Osteocyte (in vitro differentiated cells): ENCODE measurements at regions not wholly inside any gene's neighbourhood (a gene's known extent, or its start where the extent isn't known, plus 50 kb on each side); places are given as distances from the start of the nearest gene placed in this dataset.

Experiments
- DNase-seq: peaks from one replicate; pipeline ENCODE4 v3.0.0; 2021; ENCODE audit warnings: mixed read lengths; ENCODE audit not compliant: unreplicated experiment; ENCODE audit errors: extremely low spot score
- H3K27ac Mint-ChIP-seq: one replicate; pipeline ENCODE4 v1.8.0; 2021; ENCODE audit warnings: mild to moderate bottlenecking, mixed read lengths; ENCODE audit not compliant: unreplicated experiment
- H3K27me3 Mint-ChIP-seq: one replicate; pipeline ENCODE4 v1.8.0; 2021; ENCODE audit warnings: mixed read lengths; ENCODE audit not compliant: unreplicated experiment
- H3K36me3 Mint-ChIP-seq: one replicate; pipeline ENCODE4 v1.8.0; 2021; ENCODE audit warnings: mixed read lengths; ENCODE audit not compliant: unreplicated experiment
- H3K4me1 Mint-ChIP-seq: one replicate; pipeline ENCODE4 v1.8.0; 2021; ENCODE audit warnings: mixed read lengths; ENCODE audit not compliant: unreplicated experiment
- H3K4me3 Mint-ChIP-seq: one replicate; pipeline ENCODE4 v1.8.0; 2021; ENCODE audit warnings: mild to moderate bottlenecking, moderate library complexity, mixed read lengths; ENCODE audit not compliant: unreplicated experiment
- H3K9me3 Mint-ChIP-seq: one replicate; pipeline ENCODE4 v1.8.0; 2021; ENCODE audit warnings: mixed read lengths; ENCODE audit not compliant: unreplicated experiment
- CTCF ChIP-seq: fragments of 200-600 bp; sonication (generic); IDR thresholded peaks from 2 replicates; pipeline ENCODE4 v1.5.0; 2021; ENCODE audit warnings: antibody characterized with exemption, mild to moderate bottlenecking, moderate library complexity

- Mint-ChIP-seq H3K27ac (no peak overlapping the region), H3K4me3 (no peak overlapping the region), H3K27me3 (peaks cover 12% of the 10 kb centered on the region), H3K9me3 (no peaks in the 10 kb centered on the region), H3K36me3 (no peaks in the 10 kb centered on the region), H3K4me1 (peaks cover 3% of the 10 kb centered on the region)
- no peak for TF ChIP-seq CTCF
- DNase-seq, result no peak
These were observed 78.5 kb downstream of the MAP1LC3B2 start for GRCh38 chr12:116637589-116638150.

GRCh38 chr12:116636608-116637519 lies 77.7 kb downstream of the MAP1LC3B2 start:
- no peak for TF ChIP-seq CTCF
- H3K27me3 Mint-ChIP-seq, result peaks cover 10% of the 10 kb centered on the region
- H3K27ac Mint-ChIP-seq, result no peak overlapping the region
- H3K4me3 Mint-ChIP-seq, result no peak overlapping the region
- H3K9me3 Mint-ChIP-seq, result no peaks in the 10 kb centered on the region
- H3K36me3 Mint-ChIP-seq, result no peaks in the 10 kb centered on the region
- H3K4me1 Mint-ChIP-seq, result peaks cover 3% of the 10 kb centered on the region
- DNase-seq, result no peak

GRCh38 chr12:116635487-116635886 lies 76.3 kb downstream of the MAP1LC3B2 start:
- Mint-ChIP-seq H3K36me3 (no peaks in the 10 kb centered on the region), H3K9me3 (no peaks in the 10 kb centered on the region), H3K27ac (no peak overlapping the region), H3K4me1 (peaks cover 3% of the 10 kb centered on the region), H3K27me3 (peaks cover 11% of the 10 kb centered on the region), H3K4me3 (no peak overlapping the region)
- no peak for TF ChIP-seq CTCF
- DNase-seq, result no peak

GRCh38 chr12:116633476-116633875 lies 74.3 kb downstream of the MAP1LC3B2 start:
- Mint-ChIP-seq H3K27me3 (peaks cover 14% of the 10 kb centered on the region), H3K36me3 (no peaks in the 10 kb centered on the region), H3K4me1 (peaks cover 6% of the 10 kb centered on the region), H3K4me3 (no peak overlapping the region), H3K9me3 (no peaks in the 10 kb centered on the region), H3K27ac (no peak overlapping the region)
- no peak for DNase-seq
- TF ChIP-seq CTCF, result no peak

GRCh38 chr12:116631619-116632018 lies 72.4 kb downstream of the MAP1LC3B2 start:
- Mint-ChIP-seq H3K27me3 (peaks cover 14% of the 10 kb centered on the region), H3K36me3 (no peaks in the 10 kb centered on the region), H3K9me3 (no peaks in the 10 kb centered on the region), H3K4me3 (no peak overlapping the region), H3K27ac (no peak overlapping the region), H3K4me1 (peaks cover 9% of the 10 kb centered on the region)
- DNase-seq, result no peak
- TF ChIP-seq CTCF, result no peak
